IMR-90 (cell line): ENCODE measurements at regions not wholly inside any gene's neighbourhood (a gene's known extent, or its start where the extent isn't known, plus 50 kb on each side); places are given as distances from the start of the nearest gene placed in this dataset.

Experiments
- ATAC-seq: fragments of 200-7000 bp; cut with Tn5 transposase; 2 replicates; pipeline ENCODE4 v1.9.1; 2020; ENCODE audit warnings: low read depth, mild to moderate bottlenecking, moderate library complexity
- BruUV-seq: library from RNA; stranded (reverse); fragments of 400-500 nt; replicated peaks from 2 replicates; lab custom pipeline; 2021; lab: Mats Ljungman, UMichigan
- CTCF ChIA-PET: fragments of 300-600 bp; formaldehyde crosslinking; extraction: SDS; loops from one replicate; lab custom pipeline; 2021; ENCODE audit warnings: antibody characterized with exemption; lab: Yijun Ruan, JAX
- POLR2A ChIA-PET: fragments of 300-600 bp; sonication (Branson Sonifier 250); formaldehyde crosslinking; loops from one replicate; lab custom pipeline; 2022; ENCODE audit warnings: antibody characterized with exemption; ENCODE audit not compliant: unreplicated experiment; lab: Charles Lee
- DNase-seq: peaks from one replicate; pipeline ENCODE4 v3.0.0; 2013
- H2AFZ ChIP-seq: replicated peaks from 2 replicates; pipeline ENCODE3; 2013; ENCODE audit warnings: low read length, mild to moderate bottlenecking; ENCODE audit not compliant: poor library complexity
- H2AK5ac ChIP-seq: 2 replicates; pipeline ENCODE4 v1.6.1; 2013; ENCODE audit warnings: low read depth, low read length, inconsistent platforms
- H2AK9ac ChIP-seq: replicated peaks from 2 replicates; pipeline ENCODE3; 2013; ENCODE audit warnings: mild to moderate bottlenecking, low read depth, low read length, moderate library complexity; ENCODE audit not compliant: poor library complexity
- H2BK120ac ChIP-seq: 2 replicates; pipeline ENCODE4 v1.6.1; 2013; ENCODE audit warnings: low read depth, low read length, inconsistent platforms
- H2BK15ac ChIP-seq: 3 replicates; pipeline ENCODE4 v1.6.1; 2013; ENCODE audit warnings: low read depth, low read length, inconsistent platforms
- H2BK20ac ChIP-seq: 2 replicates; pipeline ENCODE4 v1.6.1; 2013; ENCODE audit warnings: low read depth, mild to moderate bottlenecking, inconsistent platforms, low read length, moderate library complexity
- H2BK5ac ChIP-seq: 2 replicates; pipeline ENCODE4 v1.6.1; 2013; ENCODE audit warnings: mild to moderate bottlenecking, low read depth, low read length, inconsistent platforms; ENCODE audit not compliant: poor library complexity, severe bottlenecking
- H3K14ac ChIP-seq: replicated peaks from 2 replicates; pipeline ENCODE4 v1.6.1; 2013; ENCODE audit warnings: low read depth, low read length, inconsistent platforms
- H3K18ac ChIP-seq: 2 replicates; pipeline ENCODE4 v1.6.1; 2013; ENCODE audit warnings: low read depth, low read length, control low read depth
- H3K23ac ChIP-seq: 2 replicates; pipeline ENCODE4 v1.6.1; 2013; ENCODE audit warnings: low read depth, low read length, inconsistent platforms
- H3K27ac ChIP-seq: 2 replicates; pipeline ENCODE4 v1.5.1; 2013; ENCODE audit warnings: mild to moderate bottlenecking, control low read depth, low read length; ENCODE audit not compliant: insufficient read depth
- H3K27me3 ChIP-seq: 2 replicates; pipeline ENCODE4 v1.6.1; 2013; ENCODE audit warnings: low read length; ENCODE audit not compliant: control insufficient read depth, insufficient read depth
- H3K36me3 ChIP-seq: 2 replicates; pipeline ENCODE4 v1.6.1; 2013; ENCODE audit warnings: low read length, mixed read lengths; ENCODE audit not compliant: control insufficient read depth, insufficient read depth
- H3K4ac ChIP-seq: 2 replicates; pipeline ENCODE4 v1.6.1; 2013; ENCODE audit warnings: low read depth, low read length, inconsistent platforms
- H3K4me1 ChIP-seq: 2 replicates; pipeline ENCODE4 v1.6.1; 2013; ENCODE audit warnings: low read length, mixed read lengths; ENCODE audit not compliant: control insufficient read depth, insufficient read depth
- H3K4me2 ChIP-seq: 2 replicates; pipeline ENCODE4 v1.6.1; 2013; ENCODE audit warnings: low read depth, mild to moderate bottlenecking, control low read depth, low read length, moderate library complexity
- H3K4me3 ChIP-seq: 2 replicates; pipeline ENCODE4 v1.5.1; 2013; ENCODE audit warnings: low read depth, mild to moderate bottlenecking, control low read depth, low read length, moderate library complexity; ENCODE audit not compliant: insufficient read depth
- H3K56ac ChIP-seq: 2 replicates; pipeline ENCODE4 v1.6.1; 2013; ENCODE audit warnings: low read length, inconsistent platforms; ENCODE audit not compliant: insufficient read depth; ENCODE audit errors: extremely low read depth
- H3K79me1 ChIP-seq, 2 experiments: 2 replicates each; pipeline ENCODE4 v1.6.1; 2013; ENCODE audit warnings: low read length in 2 of 2, inconsistent platforms in 1 of 2, low read depth in 1 of 2
- H3K9ac ChIP-seq: 2 replicates; pipeline ENCODE4 v1.6.1; 2013; ENCODE audit warnings: low read depth, low read length, control low read depth
- H3K9me1 ChIP-seq: 2 replicates; pipeline ENCODE4 v1.6.1; 2013; ENCODE audit warnings: low read length, inconsistent platforms; ENCODE audit not compliant: insufficient read depth
- H3K9me3 ChIP-seq: 2 replicates; pipeline ENCODE4 v1.6.1; 2013; ENCODE audit warnings: low read length; ENCODE audit not compliant: control insufficient read depth, insufficient read depth
- H4K20me1 ChIP-seq: 2 replicates; pipeline ENCODE4 v1.6.1; 2013; ENCODE audit warnings: low read length, inconsistent platforms; ENCODE audit not compliant: insufficient read depth
- H4K5ac ChIP-seq: 2 replicates; pipeline ENCODE4 v1.6.1; 2013; ENCODE audit warnings: mild to moderate bottlenecking, low read depth, low read length, control low read depth
- H4K8ac ChIP-seq, 2 experiments: 2 replicates each; pipeline ENCODE4 v1.6.1; 2013; ENCODE audit warnings: low read depth in 2 of 2, low read length in 2 of 2, control low read depth in 1 of 2, inconsistent platforms in 1 of 2
- H4K91ac ChIP-seq: 2 replicates; pipeline ENCODE4 v1.6.1; 2013; ENCODE audit warnings: low read depth, low read length, inconsistent platforms; ENCODE audit not compliant: insufficient read depth
- BHLHE40 ChIP-seq: fragments of 150-350 bp; IDR thresholded peaks from 2 replicates; pipeline ENCODE4 v1.6.1; 2016; ENCODE audit warnings: mild to moderate bottlenecking, low read depth, low read length
- CEBPB ChIP-seq: IDR thresholded peaks from 2 replicates; pipeline ENCODE4 v1.6.1; 2012; ENCODE audit warnings: low read depth, low read length, improper control_type of control experiment
- CHD1 ChIP-seq: IDR thresholded peaks from 2 replicates; pipeline ENCODE4 v1.6.1; 2012; ENCODE audit warnings: low read depth, low read length, improper control_type of control experiment
- FOS ChIP-seq: fragments of 150-350 bp; IDR thresholded peaks from 2 replicates; pipeline ENCODE4 v1.6.1; 2016; ENCODE audit warnings: low read depth, low read length
- MAFK ChIP-seq: IDR thresholded peaks from 2 replicates; pipeline ENCODE4 v1.6.1; 2012; ENCODE audit warnings: low read depth, low read length, improper control_type of control experiment
- MAZ ChIP-seq: IDR thresholded peaks from 2 replicates; pipeline ENCODE4 v1.6.1; 2012; ENCODE audit warnings: low read depth, mild to moderate bottlenecking, low read length, improper control_type of control experiment, moderate library complexity, borderline replicate concordance
- MXI1 ChIP-seq: IDR thresholded peaks from 2 replicates; pipeline ENCODE4 v1.6.1; 2012; ENCODE audit warnings: low read depth, mild to moderate bottlenecking, low read length, moderate library complexity, borderline replicate concordance
- NFE2L2 ChIP-seq: fragments of 150-350 bp; IDR thresholded peaks from 2 replicates; pipeline ENCODE4 v1.6.1; 2016; ENCODE audit warnings: low read depth, mild to moderate bottlenecking, low read length
- RCOR1 ChIP-seq: IDR thresholded peaks from 2 replicates; pipeline ENCODE4 v1.6.1; 2012; ENCODE audit warnings: mild to moderate bottlenecking, low read length, improper control_type of control experiment; ENCODE audit not compliant: insufficient replicate concordance
- RFX5 ChIP-seq: IDR thresholded peaks from 2 replicates; pipeline ENCODE4 v1.8.0; 2012; ENCODE audit warnings: low read depth, mild to moderate bottlenecking, low read length, moderate library complexity
- SMC3 ChIP-seq: fragments of 150-350 bp; IDR thresholded peaks from 2 replicates; pipeline ENCODE4 v1.6.1; 2016; ENCODE audit warnings: low read depth, mild to moderate bottlenecking, antibody characterized with exemption, low read length, moderate library complexity
- WGBS, 2 experiments: methylation state at CpG; one replicate each; pipeline versions ENCODE4 v1.1.5 to v1.1.7; 2013; ENCODE audit warnings: missing lambda C conversion rate in 2 of 2; ENCODE audit not compliant: insufficient read length in 1 of 2; ENCODE audit errors: extremely low coverage in 2 of 2; 5-methylcytosine and 5-hydroxymethylcytosine counted together
- dilution Hi-C: fragments of 300-500 bp; cut with HindIII; formaldehyde crosslinking; loops from one replicate; pipeline ENCODE4 v1.14.3; 2018; ENCODE audit warnings: low sequenced_read_pairs; ENCODE audit not compliant: unreplicated experiment
- in situ Hi-C: fragments of 300-500 bp; cut with MboI; formaldehyde crosslinking; loops from 3 replicates; pipeline ENCODE4 v1.14.3; 2019; ENCODE audit warnings: low sequenced_read_pairs, inconsistent platforms, mixed read lengths
- intact Hi-C: fragments of 100-400 bp; cut with micrococcal nuclease; formaldehyde crosslinking; loops from 2 replicates; pipeline ENCODE4 v1.10.0; 2022
- TF ChIP-seq, protein P1 (sequence below): fragments of 150-350 bp; IDR thresholded peaks from 2 replicates; pipeline ENCODE4 v1.6.1; 2016; ENCODE audit warnings: low read depth, mild to moderate bottlenecking, low read length, moderate library complexity, borderline replicate concordance
- TF ChIP-seq, protein P2 (sequence below): conservative IDR thresholded peaks from 2 replicates; pipeline ENCODE4 v1.5.1; 2012; ENCODE audit warnings: mild to moderate bottlenecking, low read depth, low read length, improper control_type of control experiment
- TF ChIP-seq, protein P3 (sequence below): fragments of 150-350 bp; IDR thresholded peaks from 2 replicates; pipeline ENCODE4 v1.6.1; 2017; ENCODE audit warnings: mild to moderate bottlenecking, antibody characterized with exemption, low read length, low read depth

DNA sequence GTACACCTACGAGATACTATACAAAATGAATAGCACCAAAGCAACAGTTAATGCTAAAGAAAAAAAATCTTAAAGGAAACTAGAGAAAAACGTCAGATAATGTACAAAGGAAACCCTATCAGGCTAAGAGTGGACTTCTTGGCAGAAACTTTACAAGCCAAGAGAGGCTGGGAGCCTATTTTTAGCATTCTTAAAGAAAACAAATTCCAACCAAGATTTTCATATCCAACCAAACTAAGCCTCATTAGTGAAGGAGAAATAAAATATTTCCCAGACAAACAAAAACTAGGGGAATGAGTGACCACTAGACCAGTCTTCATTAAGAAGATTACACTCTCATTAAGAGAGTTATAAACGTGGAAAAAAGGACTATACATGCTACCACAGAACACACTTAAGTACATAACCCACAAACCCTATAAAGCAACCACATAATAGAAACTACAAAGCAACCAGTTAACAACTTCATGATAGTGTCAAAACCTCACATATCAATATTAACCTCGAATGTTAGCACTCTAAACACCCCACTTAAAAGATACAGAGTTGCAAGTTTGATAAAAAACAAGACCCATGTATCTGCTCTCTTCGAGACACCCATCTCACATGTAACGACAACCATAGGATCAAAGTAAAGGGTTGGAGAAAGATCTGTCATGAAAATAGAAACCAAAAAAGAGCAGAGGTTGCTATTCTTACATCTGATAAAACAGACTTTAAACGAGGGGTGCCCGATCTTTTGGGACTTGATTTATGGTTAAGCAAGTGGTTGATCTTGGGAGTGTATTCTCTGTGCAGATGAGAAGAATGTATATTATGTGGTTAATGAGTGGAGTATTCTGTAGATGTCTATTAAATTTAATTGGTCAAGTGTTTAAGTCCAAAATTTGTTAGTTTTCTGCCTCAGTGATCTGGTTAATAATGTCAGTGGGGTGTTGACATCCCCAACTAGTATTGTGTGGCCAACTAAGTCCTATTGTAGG is 1301.4 kb downstream of the PLA2G4A start:
- no peak overlapping the region for H2BK15ac ChIP-seq
- H3K27ac ChIP-seq: no peak overlapping the region
- 0 out of 2 replicates have a peak, but pooled peaks have one; percentile 27 for ATAC-seq
- no peaks in the 10 kb centered on the region for H3K79me1 ChIP-seq
- H2BK120ac ChIP-seq: no peak overlapping the region
- no peak overlapping the region for H3K14ac ChIP-seq
- no peak overlapping the region for H3K9ac ChIP-seq
- no peak overlapping the region for H2BK5ac ChIP-seq
- no peak overlapping the region for H4K8ac ChIP-seq
- no peak overlapping the region for H3K4me2 ChIP-seq
- POLR2A ChIA-PET: no interaction called here
- H3K9me1 ChIP-seq: no peaks in the 10 kb centered on the region
- no peaks in the 10 kb centered on the region for H3K27me3 ChIP-seq
- no peak overlapping the region for H3K56ac ChIP-seq
- H3K4me3 ChIP-seq: no peak overlapping the region
- intact Hi-C loops (loop anchor here (1.0 to 5.0 kb wide), 4 partner anchors 201 to 865 kb away; no protein-coding TSS in a partner anchor), dilution Hi-C loops (no loop called here), in situ Hi-C loops (no loop called here)
- no peaks in the 10 kb centered on the region for H4K20me1 ChIP-seq
- no peak overlapping the region for H2AFZ ChIP-seq
- CTCF ChIA-PET: no interaction called here
- WGBS, 2 experiments: 90% methylated on average over 2 of the region's 8 CpGs; no CpG with 5 or more reads in 1 of the 2 experiments
- no peaks in the 10 kb centered on the region for H3K9me3 ChIP-seq
- no TSS peak for BruUV-seq
- H3K4me1 ChIP-seq: no peaks in the 10 kb centered on the region
- H3K23ac ChIP-seq: no peak overlapping the region
- H3K4ac ChIP-seq: no peak overlapping the region
- DNase-seq: peak; percentile 18
- H4K91ac ChIP-seq: no peak overlapping the region
- H3K36me3 ChIP-seq: no peaks in the 10 kb centered on the region
- no peak overlapping the region for H4K5ac ChIP-seq
- no peak overlapping the region for H3K18ac ChIP-seq
- H2AK5ac ChIP-seq: no peak overlapping the region
- no peak overlapping the region for H2BK20ac ChIP-seq
- H2AK9ac ChIP-seq: no peak overlapping the region
- TF ChIP-seq BHLHE40 (no peak), CEBPB (no peak), SMC3 (no peak), NFE2L2 (no peak), FOS (no peak), RCOR1 (no peak), RFX5 (no peak), MAZ (no peak), MAFK (no peak), MXI1 (no peak), CHD1 (no peak)
- TF ChIP-seq, protein P1, sequence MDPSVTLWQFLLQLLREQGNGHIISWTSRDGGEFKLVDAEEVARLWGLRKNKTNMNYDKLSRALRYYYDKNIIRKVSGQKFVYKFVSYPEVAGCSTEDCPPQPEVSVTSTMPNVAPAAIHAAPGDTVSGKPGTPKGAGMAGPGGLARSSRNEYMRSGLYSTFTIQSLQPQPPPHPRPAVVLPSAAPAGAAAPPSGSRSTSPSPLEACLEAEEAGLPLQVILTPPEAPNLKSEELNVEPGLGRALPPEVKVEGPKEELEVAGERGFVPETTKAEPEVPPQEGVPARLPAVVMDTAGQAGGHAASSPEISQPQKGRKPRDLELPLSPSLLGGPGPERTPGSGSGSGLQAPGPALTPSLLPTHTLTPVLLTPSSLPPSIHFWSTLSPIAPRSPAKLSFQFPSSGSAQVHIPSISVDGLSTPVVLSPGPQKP: no peak
- TF ChIP-seq, protein P2, sequence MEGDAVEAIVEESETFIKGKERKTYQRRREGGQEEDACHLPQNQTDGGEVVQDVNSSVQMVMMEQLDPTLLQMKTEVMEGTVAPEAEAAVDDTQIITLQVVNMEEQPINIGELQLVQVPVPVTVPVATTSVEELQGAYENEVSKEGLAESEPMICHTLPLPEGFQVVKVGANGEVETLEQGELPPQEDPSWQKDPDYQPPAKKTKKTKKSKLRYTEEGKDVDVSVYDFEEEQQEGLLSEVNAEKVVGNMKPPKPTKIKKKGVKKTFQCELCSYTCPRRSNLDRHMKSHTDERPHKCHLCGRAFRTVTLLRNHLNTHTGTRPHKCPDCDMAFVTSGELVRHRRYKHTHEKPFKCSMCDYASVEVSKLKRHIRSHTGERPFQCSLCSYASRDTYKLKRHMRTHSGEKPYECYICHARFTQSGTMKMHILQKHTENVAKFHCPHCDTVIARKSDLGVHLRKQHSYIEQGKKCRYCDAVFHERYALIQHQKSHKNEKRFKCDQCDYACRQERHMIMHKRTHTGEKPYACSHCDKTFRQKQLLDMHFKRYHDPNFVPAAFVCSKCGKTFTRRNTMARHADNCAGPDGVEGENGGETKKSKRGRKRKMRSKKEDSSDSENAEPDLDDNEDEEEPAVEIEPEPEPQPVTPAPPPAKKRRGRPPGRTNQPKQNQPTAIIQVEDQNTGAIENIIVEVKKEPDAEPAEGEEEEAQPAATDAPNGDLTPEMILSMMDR: no peak
- TF ChIP-seq, protein P3, sequence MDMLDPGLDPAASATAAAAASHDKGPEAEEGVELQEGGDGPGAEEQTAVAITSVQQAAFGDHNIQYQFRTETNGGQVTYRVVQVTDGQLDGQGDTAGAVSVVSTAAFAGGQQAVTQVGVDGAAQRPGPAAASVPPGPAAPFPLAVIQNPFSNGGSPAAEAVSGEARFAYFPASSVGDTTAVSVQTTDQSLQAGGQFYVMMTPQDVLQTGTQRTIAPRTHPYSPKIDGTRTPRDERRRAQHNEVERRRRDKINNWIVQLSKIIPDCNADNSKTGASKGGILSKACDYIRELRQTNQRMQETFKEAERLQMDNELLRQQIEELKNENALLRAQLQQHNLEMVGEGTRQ: no peak
